ENCODE measurements at regions not wholly inside any gene's neighbourhood (a gene's known extent, or its start where the extent isn't known, plus 50 kb on each side); places are given as distances from the start of the nearest gene placed in this dataset.

GRCh38 chr1:80418134-80418533, 1382.6 kb upstream of the ADGRL2 start:
- ATAC-seq (no peak), FAIRE-seq (no peak), DNase-seq (ENCODE audit: low spot score) (no peak)
- in situ Hi-C loops (cut with HindIII; ENCODE audit: extremely low pct_ligation_motif_present, low pct_unique_long_range_greater_than_20kb) (no loop called here), intact Hi-C loops (cut with micrococcal nuclease; ENCODE audit: unreplicated experiment) (no loop called here)
- WGBS (ENCODE audit: low lambda C conversion rate): 0% methylated on average over 1 of the region's 1 CpG
- H3K4me3 ChIP-seq (replicated peaks in 1 of 3; ENCODE audit: insufficient read depth in 1 of 3, low read depth in 2 of 3, low read length in 3 of 3): no peak overlapping the region
- H3K9me3 ChIP-seq (ENCODE audit: low read length): peaks cover 47% of the 10 kb centered on the region
- no peak overlapping the region for H3K27ac ChIP-seq (ENCODE audit: extremely low read length, insufficient read depth, low read length)
- H4K20me1 ChIP-seq (ENCODE audit: insufficient read depth, low read length): no peaks in the 10 kb centered on the region
- TF ChIP-seq E2F5 (CRISPR knock-in tag; conservative IDR thresholded peaks at IDR 0.05) (no peak), ZMYM2 (CRISPR knock-in tag; IDR thresholded peaks at IDR 0.05) (no peak), GTF2F1 (IDR thresholded peaks at IDR 0.05; ENCODE audit: low read length) (no peak), ZNF225 (CRISPR knock-in tag; IDR thresholded peaks at IDR 0.05) (no peak), ZNF256 (CRISPR knock-in tag; conservative IDR thresholded peaks at IDR 0.05) (no peak), NFIB (CRISPR knock-in tag; IDR thresholded peaks at IDR 0.05; ENCODE audit: borderline replicate concordance) (no peak), U2AF2 (IDR thresholded peaks at IDR 0.05; ENCODE audit: low read depth, low read length) (no peak), MIER3 (CRISPR knock-in tag; IDR thresholded peaks at IDR 0.05; ENCODE audit: borderline replicate concordance) (no peak), MXI1 (IDR thresholded peaks at IDR 0.05; ENCODE audit: borderline replicate concordance, low read depth, low read length) (no peak), PBX3 (CRISPR knock-in tag; IDR thresholded peaks at IDR 0.05; ENCODE audit: borderline replicate concordance) (no peak), ZSCAN29 (CRISPR knock-in tag; conservative IDR thresholded peaks at IDR 0.05) (no peak), ZBTB43 (CRISPR knock-in tag; conservative IDR thresholded peaks at IDR 0.05) (no peak), PPARG (CRISPR knock-in tag; conservative IDR thresholded peaks at IDR 0.05) (no peak), KLF13 (CRISPR knock-in tag; IDR thresholded peaks at IDR 0.05) (no peak), ZNF235 (CRISPR knock-in tag; IDR thresholded peaks at IDR 0.05; ENCODE audit: borderline replicate concordance) (no peak), NFAT5 (CRISPR knock-in tag; IDR thresholded peaks at IDR 0.05) (no peak), SMAD1 (CRISPR knock-in tag; IDR thresholded peaks at IDR 0.05; ENCODE audit: borderline replicate concordance, low read depth) (no peak), FOXK1 (CRISPR knock-in tag; IDR thresholded peaks at IDR 0.05; ENCODE audit: borderline replicate concordance, low read depth) (no peak)
- ChIA-PET CTCF (ENCODE audit: low intra/inter-chr PET ratio, low total read pairs) (no interaction called here), POLR2A (no interaction called here)
- H2AFZ ChIP-seq (ENCODE audit: low read length): no peak overlapping the region
- H3K9ac ChIP-seq (ENCODE audit: insufficient read depth, low read depth, low read length): no peak overlapping the region
- no peaks in the 10 kb centered on the region for H3K36me3 ChIP-seq (replicated peaks in 1 of 2; ENCODE audit: control insufficient read depth in 1 of 2, insufficient read depth in 2 of 2, low read length in 2 of 2)
- H3K4me1 ChIP-seq (ENCODE audit: insufficient read depth, low read length): no peaks in the 10 kb centered on the region
- H3K4me2 ChIP-seq (ENCODE audit: low read depth, low read length): no peak overlapping the region
- BruUV-seq (replicated peaks): no TSS peak
- H3K79me2 ChIP-seq (ENCODE audit: insufficient read depth, low read length): no peaks in the 10 kb centered on the region
- no peaks in the 10 kb centered on the region for H3K27me3 ChIP-seq (ENCODE audit: control insufficient read depth in 1 of 2, insufficient read depth in 2 of 2, low read length in 2 of 2)

Measured in HepG2 (cell line).